ENCODE measurements at regions not wholly inside any gene's neighbourhood (a gene's known extent, or its start where the extent isn't known, plus 50 kb on each side); places are given as distances from the start of the nearest gene placed in this dataset.

DNA sequence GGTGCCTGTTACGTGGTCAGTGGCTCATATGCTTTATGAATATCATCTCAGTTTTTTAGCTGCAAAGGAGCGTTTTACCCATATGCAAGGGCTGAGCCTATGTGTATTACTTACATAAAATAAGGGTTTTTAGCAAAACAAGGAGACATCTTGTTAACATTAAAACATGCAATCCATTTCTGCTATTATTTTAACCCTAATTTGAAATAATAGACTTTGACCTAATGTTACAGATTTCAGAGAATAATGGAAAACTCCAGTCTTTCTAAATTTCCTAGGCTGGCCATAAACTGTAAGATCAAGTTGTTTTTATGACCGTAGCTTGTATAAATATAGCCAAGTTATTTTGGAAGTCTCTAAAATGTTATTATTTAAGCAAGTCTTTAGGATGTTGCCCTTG, 121.1 kb upstream of the SEMA6A start:
- Mint-ChIP-seq H3K36me3 (ENCODE audit: insufficient read depth) (no peaks in the 10 kb centered on the region), H3K9me3 (no peaks in the 10 kb centered on the region), H3K27me3 (no peaks in the 10 kb centered on the region), H3K4me1 (no peaks in the 10 kb centered on the region), H3K27ac (ENCODE audit: low read depth) (no peak overlapping the region), H3K4me3 (no peak overlapping the region)
- no peak for ATAC-seq (replicated peaks; ENCODE audit: extremely low read depth, poor library complexity, severe bottlenecking)
- DNase-seq (ENCODE audit: low spot score in 2 of 2): no peak

DNA sequence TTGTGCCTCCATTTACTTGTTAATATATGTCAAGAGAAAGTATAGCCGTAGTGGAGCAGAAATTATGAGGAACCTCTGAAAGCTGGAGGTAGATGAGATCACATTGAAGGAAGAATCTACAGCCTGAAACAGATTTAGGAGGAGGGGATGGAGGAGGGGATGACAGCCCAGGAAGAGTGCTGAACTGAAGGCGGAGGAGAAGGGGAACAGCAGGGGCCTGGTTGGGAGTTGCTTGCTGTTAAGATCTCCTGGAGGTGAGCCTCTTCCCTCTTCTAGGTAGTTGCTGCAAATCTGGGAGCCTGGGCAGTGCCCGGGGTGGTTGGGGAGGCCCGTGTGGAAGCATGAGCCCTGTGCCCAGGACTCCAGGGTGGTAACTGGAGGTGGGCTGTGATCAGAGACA, 111.8 kb upstream of the SEMA6A start:
- Mint-ChIP-seq H3K9me3 (no peaks in the 10 kb centered on the region), H3K27ac (ENCODE audit: low read depth) (no peak overlapping the region), H3K4me1 (no peaks in the 10 kb centered on the region), H3K27me3 (no peaks in the 10 kb centered on the region), H3K36me3 (ENCODE audit: insufficient read depth) (no peaks in the 10 kb centered on the region), H3K4me3 (no peak overlapping the region)
- DNase-seq (ENCODE audit: low spot score in 2 of 2) (no peak), ATAC-seq (replicated peaks; ENCODE audit: extremely low read depth, poor library complexity, severe bottlenecking) (no peak)

DNA sequence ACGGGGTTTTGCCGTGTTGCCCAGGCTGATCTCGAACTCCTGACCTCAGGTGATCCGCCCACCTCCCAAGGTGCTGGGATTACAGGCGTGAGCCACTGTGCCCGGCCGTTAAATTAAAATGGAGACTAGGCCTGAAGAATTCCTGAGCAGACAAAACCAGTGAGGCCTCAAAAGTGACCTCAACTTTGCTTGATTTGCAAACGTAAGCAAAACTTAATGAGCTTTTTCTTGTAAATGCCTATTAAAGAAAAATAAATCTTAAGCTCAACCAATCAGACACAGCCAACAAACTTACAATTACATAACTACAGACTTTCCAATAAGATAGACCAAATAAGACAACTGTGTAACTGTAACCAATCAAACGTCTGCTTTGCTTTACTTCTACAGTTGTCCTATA, 111.3 kb upstream of the SEMA6A start:
- peaks cover 4% of the 10 kb centered on the region for H3K27me3 Mint-ChIP-seq
- no peaks in the 10 kb centered on the region for H3K4me1 Mint-ChIP-seq
- peaks cover 2% of the 10 kb centered on the region for H3K9me3 Mint-ChIP-seq
- H3K27ac Mint-ChIP-seq (ENCODE audit: low read depth): no peak overlapping the region
- no peaks in the 10 kb centered on the region for H3K36me3 Mint-ChIP-seq (ENCODE audit: insufficient read depth)
- ATAC-seq (replicated peaks; ENCODE audit: extremely low read depth, poor library complexity, severe bottlenecking): no peak
- no peak for DNase-seq (ENCODE audit: low spot score in 2 of 2)
- H3K4me3 Mint-ChIP-seq: no peak overlapping the region

DNA sequence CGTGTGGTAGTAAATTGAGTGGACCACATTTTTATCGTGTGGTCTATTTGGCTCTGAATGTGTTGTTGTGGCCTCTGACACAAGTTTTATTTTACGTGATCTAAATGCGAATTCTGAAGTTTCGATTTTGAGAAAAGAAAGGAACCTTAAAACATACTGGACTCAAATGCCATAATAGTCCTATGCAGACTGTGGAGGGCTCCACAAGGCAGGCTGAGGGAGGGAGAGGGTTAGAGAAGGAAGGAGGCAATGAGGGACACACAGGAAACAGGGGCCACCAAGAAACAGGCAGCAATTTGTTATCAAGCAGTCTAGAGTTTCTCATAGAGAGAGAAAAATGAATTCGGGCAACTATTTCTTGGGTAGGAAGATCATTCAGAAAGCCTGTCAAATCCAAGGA, 110.4 kb upstream of the SEMA6A start:
- no peak for DNase-seq (ENCODE audit: low spot score in 2 of 2)

DNA sequence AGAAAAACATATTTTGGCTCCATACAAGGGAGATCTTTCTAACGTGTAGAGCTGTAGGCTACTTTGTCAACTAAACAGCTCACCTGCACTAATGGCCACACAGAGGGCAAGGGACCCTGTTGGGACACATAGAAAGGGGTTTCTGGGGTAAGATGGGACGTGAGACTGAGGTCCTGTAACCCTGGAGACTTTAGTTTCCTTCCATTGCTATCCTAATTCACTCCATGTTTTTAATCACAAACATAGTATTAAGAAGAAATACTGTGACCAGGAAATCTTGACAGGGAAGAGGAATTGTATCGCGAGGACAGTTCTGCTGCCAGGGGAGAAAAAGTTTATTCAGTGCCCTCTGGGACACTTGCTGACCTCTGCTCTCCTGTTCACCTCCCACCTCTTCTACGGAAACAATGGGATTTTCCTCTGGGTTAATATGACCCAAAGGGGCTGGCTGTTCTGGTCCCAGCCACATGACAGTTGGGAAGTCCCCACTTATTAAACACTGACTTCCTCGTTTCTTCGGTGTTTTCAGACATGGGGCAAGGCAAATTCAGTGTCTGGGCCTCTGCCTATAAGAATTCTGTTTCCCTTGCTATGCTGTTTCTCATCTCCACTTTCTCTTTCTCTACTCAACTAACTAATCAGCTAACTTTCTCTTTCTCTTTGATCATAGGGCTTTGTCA, 106.9 kb upstream of the SEMA6A start:
- Mint-ChIP-seq H3K4me3 (no peak overlapping the region), H3K4me1 (no peaks in the 10 kb centered on the region), H3K9me3 (peaks cover 11% of the 10 kb centered on the region), H3K27me3 (peaks cover 26% of the 10 kb centered on the region), H3K27ac (ENCODE audit: low read depth) (no peak overlapping the region), H3K36me3 (ENCODE audit: insufficient read depth) (no peaks in the 10 kb centered on the region)
- DNase-seq (ENCODE audit: low spot score in 2 of 2): no peak
- no peak for ATAC-seq (replicated peaks; ENCODE audit: extremely low read depth, poor library complexity, severe bottlenecking)

More for the DNA sequence above, 110.4 kb upstream of the SEMA6A start:
- H3K4me1 Mint-ChIP-seq: no peaks in the 10 kb centered on the region
- peaks cover 12% of the 10 kb centered on the region for H3K27me3 Mint-ChIP-seq
- ATAC-seq (replicated peaks; ENCODE audit: extremely low read depth, poor library complexity, severe bottlenecking): no peak
- H3K27ac Mint-ChIP-seq (ENCODE audit: low read depth): no peak overlapping the region
- no peaks in the 10 kb centered on the region for H3K36me3 Mint-ChIP-seq (ENCODE audit: insufficient read depth)
- H3K9me3 Mint-ChIP-seq: peaks cover 11% of the 10 kb centered on the region
- H3K4me3 Mint-ChIP-seq: no peak overlapping the region

DNA sequence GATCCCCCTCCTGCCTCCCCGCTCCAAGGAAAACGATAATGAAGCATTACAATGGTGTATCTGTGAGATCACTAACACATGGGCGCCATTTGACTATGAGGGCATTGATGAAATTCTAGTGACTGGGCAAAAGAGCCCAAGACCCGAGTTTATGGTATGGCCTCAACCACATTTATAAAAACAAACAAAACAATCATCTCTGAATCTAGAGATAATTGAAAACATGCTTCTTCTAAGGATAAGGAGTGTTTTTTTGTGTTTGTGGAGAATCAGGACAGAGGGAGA, 100.9 kb upstream of the SEMA6A start:
- Mint-ChIP-seq H3K27me3 (peaks cover 18% of the 10 kb centered on the region), H3K4me1 (no peaks in the 10 kb centered on the region), H3K27ac (ENCODE audit: low read depth) (no peak overlapping the region), H3K36me3 (ENCODE audit: insufficient read depth) (peaks cover 1% of the 10 kb centered on the region), H3K9me3 (peaks cover 5% of the 10 kb centered on the region), H3K4me3 (no peak overlapping the region)
- no peak for DNase-seq (ENCODE audit: low spot score in 2 of 2)
- ATAC-seq (replicated peaks; ENCODE audit: extremely low read depth, poor library complexity, severe bottlenecking): no peak

DNA sequence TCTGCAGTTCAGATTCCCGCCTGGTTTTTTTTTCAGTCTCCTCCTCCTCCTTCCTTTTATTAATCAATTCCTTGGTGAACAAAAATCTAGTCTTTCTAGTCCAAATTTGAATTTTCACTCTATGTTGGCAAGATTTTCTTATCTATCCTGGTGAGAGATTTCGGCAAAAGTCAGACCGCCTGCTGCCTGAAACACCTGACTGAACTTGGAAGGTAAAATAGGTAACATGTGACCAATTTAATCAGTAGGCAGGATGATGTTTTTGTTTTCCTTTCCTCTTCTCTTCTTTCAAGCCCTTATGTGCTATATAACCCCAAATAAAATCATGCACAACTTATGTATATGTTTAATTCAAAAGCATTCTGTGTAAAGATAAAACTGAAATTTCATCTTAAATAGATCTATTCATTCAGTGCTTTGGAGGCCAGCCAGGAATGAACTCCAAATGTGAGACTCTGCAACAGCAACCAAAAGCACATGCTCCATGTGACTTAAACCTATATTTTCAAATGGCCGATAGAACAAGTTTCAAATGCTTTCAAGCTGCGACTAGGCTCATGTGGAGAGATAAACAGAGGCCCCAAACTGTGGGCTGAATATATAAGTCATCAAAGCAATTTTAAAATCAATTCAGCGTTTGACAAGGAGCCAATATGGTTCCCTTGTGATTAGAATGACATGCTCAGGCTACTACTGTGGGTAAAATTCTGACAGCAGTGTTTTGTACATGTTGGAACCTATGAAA, 100.4 kb upstream of the SEMA6A start:
- Mint-ChIP-seq H3K4me1 (no peaks in the 10 kb centered on the region), H3K27me3 (peaks cover 13% of the 10 kb centered on the region), H3K9me3 (no peaks in the 10 kb centered on the region), H3K27ac (ENCODE audit: low read depth) (no peak overlapping the region), H3K36me3 (ENCODE audit: insufficient read depth) (peaks cover 1% of the 10 kb centered on the region), H3K4me3 (no peak overlapping the region)
- DNase-seq (ENCODE audit: low spot score in 2 of 2) (no peak), ATAC-seq (replicated peaks; ENCODE audit: extremely low read depth, poor library complexity, severe bottlenecking) (no peak)

DNA sequence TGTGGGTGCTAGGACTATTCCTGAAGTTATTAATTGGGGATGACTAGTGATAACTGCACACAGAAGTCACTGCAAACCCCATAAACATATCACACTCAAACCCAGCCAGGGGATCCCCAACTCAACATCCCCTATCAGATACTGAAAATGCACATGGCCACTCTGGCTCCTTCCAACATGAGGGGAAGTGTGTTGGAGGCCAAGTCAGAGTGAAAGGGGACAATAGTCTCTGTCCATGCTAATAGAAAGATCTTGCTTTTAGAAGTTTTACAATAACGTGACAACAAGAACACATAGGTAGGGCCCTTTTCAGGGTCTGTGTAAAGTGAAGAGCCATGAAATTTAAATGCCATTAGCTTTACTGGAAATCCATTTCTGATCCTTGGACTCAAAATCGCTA, 98.8 kb upstream of the SEMA6A start:
- Mint-ChIP-seq H3K9me3 (no peaks in the 10 kb centered on the region), H3K27ac (ENCODE audit: low read depth) (no peak overlapping the region), H3K4me1 (no peaks in the 10 kb centered on the region), H3K4me3 (no peak overlapping the region), H3K36me3 (ENCODE audit: insufficient read depth) (peaks cover 1% of the 10 kb centered on the region), H3K27me3 (peaks cover 11% of the 10 kb centered on the region)
- ATAC-seq (replicated peaks; ENCODE audit: extremely low read depth, poor library complexity, severe bottlenecking) (no peak), DNase-seq (ENCODE audit: low spot score in 2 of 2) (no peak)

DNA sequence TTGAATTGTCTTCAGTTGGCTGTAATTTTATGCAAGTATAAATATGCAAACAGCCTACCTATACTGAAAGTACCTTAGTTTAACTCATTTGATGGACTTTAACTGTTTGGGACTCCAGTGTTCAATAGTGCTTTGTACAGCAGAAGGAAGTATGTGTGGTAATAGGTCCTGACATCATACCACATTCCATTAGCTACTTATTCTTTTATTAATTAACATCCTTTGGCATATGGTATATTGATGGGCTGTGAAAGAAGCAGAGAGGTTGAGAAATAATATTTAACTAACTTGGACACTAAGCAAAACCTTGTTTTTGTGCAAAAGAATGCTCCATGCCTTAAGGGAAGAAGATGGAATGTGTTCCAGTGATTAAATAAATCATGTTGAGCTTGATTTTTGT, 97.6 kb upstream of the SEMA6A start:
- DNase-seq (ENCODE audit: low spot score in 2 of 2): no peak
- ATAC-seq (replicated peaks; ENCODE audit: extremely low read depth, poor library complexity, severe bottlenecking): no peak
- Mint-ChIP-seq H3K4me3 (no peak overlapping the region), H3K4me1 (no peaks in the 10 kb centered on the region), H3K27ac (ENCODE audit: low read depth) (no peak overlapping the region), H3K9me3 (no peaks in the 10 kb centered on the region), H3K36me3 (ENCODE audit: insufficient read depth) (peaks cover 1% of the 10 kb centered on the region), H3K27me3 (peaks cover 6% of the 10 kb centered on the region)

DNA sequence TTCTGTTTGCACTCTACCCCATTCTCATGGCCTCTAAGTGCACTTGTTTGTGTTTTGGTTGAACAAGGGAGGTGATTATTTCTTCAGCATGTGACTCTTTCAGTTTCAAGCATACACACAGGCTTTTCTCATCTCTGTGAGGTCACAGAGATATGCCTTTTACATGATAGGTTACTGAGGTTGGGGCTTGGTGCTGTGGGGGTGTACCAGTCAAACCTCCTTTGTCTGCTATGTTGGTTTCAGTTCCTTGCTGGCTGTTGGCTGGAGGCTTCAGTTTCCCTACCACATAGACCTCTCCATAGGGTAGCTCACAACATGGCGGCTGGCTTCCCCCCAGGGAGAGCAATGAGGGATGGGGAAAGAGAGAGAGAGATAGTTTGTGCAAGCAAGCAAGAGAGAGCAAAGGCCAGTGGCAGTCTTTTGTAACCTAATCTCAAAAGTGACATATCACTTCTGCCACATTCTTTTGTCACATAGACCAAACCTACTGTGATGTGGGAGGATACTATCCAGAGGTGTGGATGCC, 96.7 kb upstream of the SEMA6A start:
- ATAC-seq (replicated peaks; ENCODE audit: extremely low read depth, poor library complexity, severe bottlenecking) (no peak), DNase-seq (ENCODE audit: low spot score in 2 of 2) (no peak)
- no peaks in the 10 kb centered on the region for H3K27me3 Mint-ChIP-seq
- H3K27ac Mint-ChIP-seq (ENCODE audit: low read depth): no peak overlapping the region
- H3K9me3 Mint-ChIP-seq: no peaks in the 10 kb centered on the region
- H3K4me1 Mint-ChIP-seq: no peaks in the 10 kb centered on the region
- H3K4me3 Mint-ChIP-seq: no peak overlapping the region
- peaks cover 1% of the 10 kb centered on the region for H3K36me3 Mint-ChIP-seq (ENCODE audit: insufficient read depth)

DNA sequence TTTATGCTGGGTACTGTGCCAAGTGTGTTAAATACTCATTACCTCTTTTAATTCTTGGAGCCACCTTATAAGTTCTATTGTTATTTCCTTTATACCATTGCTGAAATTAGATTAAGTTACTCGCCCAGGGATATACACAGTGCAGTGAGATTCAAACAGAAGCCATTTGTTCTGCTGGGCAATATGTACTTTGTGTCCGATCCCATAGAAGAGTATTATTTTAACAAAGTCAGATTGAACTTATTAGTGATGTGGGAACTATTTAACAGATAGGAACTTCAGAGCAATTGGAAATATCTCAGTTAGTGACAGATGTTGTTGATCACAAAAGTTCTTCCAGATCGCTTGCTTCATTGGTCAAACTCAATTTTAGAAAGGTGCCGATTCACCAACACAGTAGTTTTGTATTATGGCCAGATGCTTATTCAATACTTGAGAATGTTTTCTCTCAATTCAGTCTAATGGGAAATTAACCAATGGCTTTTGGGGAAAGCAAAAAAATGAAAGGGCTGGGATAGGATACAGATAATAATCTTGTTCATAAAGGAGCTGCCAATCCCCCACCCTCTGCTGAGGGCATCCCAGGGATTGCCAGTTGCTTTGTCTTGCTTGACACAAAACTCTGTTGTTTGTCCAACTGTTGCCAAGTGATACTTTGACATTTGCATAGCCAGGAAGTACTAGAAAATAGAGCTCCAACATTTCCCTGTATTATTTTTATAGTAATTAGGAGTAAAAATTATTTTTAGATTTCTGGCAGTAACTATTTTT, 94.8 kb upstream of the SEMA6A start:
- Mint-ChIP-seq H3K9me3 (no peaks in the 10 kb centered on the region), H3K36me3 (ENCODE audit: insufficient read depth) (no peaks in the 10 kb centered on the region), H3K4me3 (no peak overlapping the region), H3K4me1 (no peaks in the 10 kb centered on the region), H3K27me3 (no peaks in the 10 kb centered on the region), H3K27ac (ENCODE audit: low read depth) (no peak overlapping the region)
- ATAC-seq (replicated peaks; ENCODE audit: extremely low read depth, poor library complexity, severe bottlenecking) (no peak), DNase-seq (ENCODE audit: low spot score in 2 of 2) (no peak)

DNA sequence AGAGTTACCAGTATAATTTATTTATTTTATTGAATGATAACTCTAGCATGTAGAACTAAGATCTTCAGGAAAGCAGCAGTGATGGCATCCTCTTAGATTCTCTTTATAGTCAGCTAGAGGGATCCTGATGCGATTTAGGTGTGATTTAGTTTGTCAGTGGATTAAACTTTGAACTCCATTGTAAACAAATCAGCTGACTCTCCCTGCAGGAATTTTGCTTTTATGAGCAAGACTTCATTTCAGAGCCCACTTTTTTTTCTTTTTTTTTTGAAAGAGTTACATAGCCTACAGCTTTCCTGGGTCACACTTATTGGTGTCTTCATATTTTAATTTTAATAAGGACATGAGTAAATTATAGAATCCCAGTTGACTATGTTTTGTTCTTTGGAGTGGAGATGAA, 93.8 kb upstream of the SEMA6A start:
- Mint-ChIP-seq H3K4me1 (no peaks in the 10 kb centered on the region), H3K27ac (ENCODE audit: low read depth) (no peak overlapping the region), H3K36me3 (ENCODE audit: insufficient read depth) (no peaks in the 10 kb centered on the region), H3K9me3 (no peaks in the 10 kb centered on the region), H3K27me3 (no peaks in the 10 kb centered on the region), H3K4me3 (no peak overlapping the region)
- DNase-seq (ENCODE audit: low spot score in 2 of 2) (no peak), ATAC-seq (replicated peaks; ENCODE audit: extremely low read depth, poor library complexity, severe bottlenecking) (no peak)

DNA sequence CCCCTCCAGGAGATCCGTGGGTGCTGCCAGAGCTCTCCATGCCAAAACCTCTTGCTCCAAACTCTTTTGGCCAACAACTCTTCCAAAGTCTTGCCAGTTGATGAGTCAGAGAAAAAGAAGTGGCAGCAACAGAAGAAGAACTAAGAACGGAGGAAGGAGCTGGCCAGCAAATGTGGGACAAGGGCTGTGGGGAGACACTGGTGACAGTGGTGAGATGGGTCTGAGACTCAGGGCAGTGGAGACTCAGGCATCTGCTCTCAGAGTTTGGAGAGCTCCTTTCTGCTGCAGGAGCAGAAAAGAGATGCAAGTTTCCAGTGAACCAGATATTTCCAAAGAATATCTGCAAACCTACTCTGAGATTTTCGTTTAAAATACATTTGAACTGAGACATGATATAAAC, 92.3 kb upstream of the SEMA6A start:
- H3K27me3 Mint-ChIP-seq: peaks cover 10% of the 10 kb centered on the region
- DNase-seq (ENCODE audit: low spot score in 2 of 2) (no peak), ATAC-seq (replicated peaks; ENCODE audit: extremely low read depth, poor library complexity, severe bottlenecking) (no peak)
- peaks cover 5% of the 10 kb centered on the region for H3K9me3 Mint-ChIP-seq
- H3K4me1 Mint-ChIP-seq: no peaks in the 10 kb centered on the region
- H3K4me3 Mint-ChIP-seq: no peak overlapping the region
- H3K27ac Mint-ChIP-seq (ENCODE audit: low read depth): no peak overlapping the region
- H3K36me3 Mint-ChIP-seq (ENCODE audit: insufficient read depth): no peaks in the 10 kb centered on the region
